ENCODE measurements at regions not wholly inside any gene's neighbourhood (a gene's known extent, or its start where the extent isn't known, plus 50 kb on each side); places are given as distances from the start of the nearest gene placed in this dataset.

DNA sequence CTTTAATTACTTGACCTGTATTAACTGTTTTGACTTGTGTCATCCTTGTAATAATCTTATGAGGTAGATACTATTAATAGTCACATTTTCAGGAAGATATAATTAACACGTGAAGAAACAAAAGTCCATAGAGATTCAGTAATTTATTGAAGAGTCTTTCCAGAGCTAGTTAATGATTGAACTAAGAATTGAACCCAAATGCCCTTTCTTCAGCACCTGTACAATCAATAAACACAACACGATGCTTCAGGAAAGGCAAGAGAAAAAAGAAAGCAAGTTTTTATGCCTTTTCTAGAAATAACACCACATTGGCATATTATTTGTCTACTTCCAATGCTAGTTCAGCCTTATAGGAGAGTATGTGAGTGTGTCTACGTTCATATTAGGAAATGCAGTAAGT lies 399.6 kb downstream of the NAF1 start:
- TF ChIP-seq, protein P1, sequence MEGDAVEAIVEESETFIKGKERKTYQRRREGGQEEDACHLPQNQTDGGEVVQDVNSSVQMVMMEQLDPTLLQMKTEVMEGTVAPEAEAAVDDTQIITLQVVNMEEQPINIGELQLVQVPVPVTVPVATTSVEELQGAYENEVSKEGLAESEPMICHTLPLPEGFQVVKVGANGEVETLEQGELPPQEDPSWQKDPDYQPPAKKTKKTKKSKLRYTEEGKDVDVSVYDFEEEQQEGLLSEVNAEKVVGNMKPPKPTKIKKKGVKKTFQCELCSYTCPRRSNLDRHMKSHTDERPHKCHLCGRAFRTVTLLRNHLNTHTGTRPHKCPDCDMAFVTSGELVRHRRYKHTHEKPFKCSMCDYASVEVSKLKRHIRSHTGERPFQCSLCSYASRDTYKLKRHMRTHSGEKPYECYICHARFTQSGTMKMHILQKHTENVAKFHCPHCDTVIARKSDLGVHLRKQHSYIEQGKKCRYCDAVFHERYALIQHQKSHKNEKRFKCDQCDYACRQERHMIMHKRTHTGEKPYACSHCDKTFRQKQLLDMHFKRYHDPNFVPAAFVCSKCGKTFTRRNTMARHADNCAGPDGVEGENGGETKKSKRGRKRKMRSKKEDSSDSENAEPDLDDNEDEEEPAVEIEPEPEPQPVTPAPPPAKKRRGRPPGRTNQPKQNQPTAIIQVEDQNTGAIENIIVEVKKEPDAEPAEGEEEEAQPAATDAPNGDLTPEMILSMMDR (conservative IDR thresholded peaks at IDR 0.05 in 1 of 2, IDR thresholded peaks at IDR 0.05 in 1 of 2; ENCODE audit: extremely low read depth in 1 of 2, insufficient read depth in 1 of 2, low read depth in 1 of 2, low read length in 2 of 2), result no peak
- no peak for TF ChIP-seq EZH2 (IDR thresholded peaks at IDR 0.05; ENCODE audit: borderline replicate concordance, low read length)
